Panc1 (cell line): ENCODE measurements at regions not wholly inside any gene's neighbourhood (a gene's known extent, or its start where the extent isn't known, plus 50 kb on each side); places are given as distances from the start of the nearest gene placed in this dataset.

Source experiments
- POLR2AphosphoS5 ChIP-seq: IDR thresholded peaks from 2 replicates; pipeline ENCODE4 v1.6.1; 2012; ENCODE audit warnings: mild to moderate bottlenecking, low read depth, low read length, moderate library complexity
- TF ChIP-seq, protein P1 (sequence below): fragments of 450-650 bp; IDR thresholded peaks from 2 replicates; pipeline ENCODE4 v1.5.1; 2017; ENCODE audit warnings: mild to moderate bottlenecking

DNA sequence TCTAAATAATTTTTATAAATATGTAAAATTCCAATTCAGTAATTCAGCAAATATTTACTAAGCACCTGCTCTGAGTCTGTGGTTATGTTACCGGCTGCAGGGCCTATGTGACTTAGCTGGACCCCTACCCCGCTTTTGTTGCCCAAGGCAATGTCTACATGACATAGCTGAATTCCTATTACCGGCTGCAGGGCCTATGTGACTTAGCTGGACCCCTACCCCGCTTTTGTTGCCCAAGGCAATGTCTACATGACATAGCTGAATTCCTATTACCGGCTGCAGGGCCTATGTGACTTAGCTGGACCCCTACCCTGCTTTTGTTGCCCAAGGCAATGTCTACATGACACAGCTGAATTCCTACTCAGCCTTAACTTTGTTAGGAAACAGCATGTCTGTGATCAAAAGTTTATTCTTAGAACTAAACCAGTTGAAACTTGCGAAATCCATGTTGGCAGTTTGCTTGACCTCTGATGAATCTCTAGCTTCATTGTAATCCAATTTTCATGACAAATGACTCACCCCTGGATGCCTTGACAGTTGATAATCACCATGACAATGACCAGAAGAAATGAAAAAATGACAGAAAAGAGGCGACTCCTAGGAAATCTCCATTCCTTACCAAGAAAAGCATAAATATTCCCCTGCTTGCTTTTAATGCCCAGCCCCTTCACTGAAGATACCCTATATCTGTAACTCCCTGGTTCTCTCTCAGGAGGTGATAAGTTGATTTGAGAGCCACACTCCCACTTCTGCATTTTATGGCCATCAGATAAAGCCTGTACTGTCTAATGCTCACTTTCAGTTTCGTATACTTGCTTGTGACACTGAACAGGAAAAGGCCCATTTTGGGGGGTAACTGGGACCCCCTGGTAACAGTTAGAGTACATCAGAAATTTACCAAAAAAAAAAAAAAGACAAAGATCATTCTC, 148.4 kb upstream of the SYT10 start:
- TF ChIP-seq, protein P1, sequence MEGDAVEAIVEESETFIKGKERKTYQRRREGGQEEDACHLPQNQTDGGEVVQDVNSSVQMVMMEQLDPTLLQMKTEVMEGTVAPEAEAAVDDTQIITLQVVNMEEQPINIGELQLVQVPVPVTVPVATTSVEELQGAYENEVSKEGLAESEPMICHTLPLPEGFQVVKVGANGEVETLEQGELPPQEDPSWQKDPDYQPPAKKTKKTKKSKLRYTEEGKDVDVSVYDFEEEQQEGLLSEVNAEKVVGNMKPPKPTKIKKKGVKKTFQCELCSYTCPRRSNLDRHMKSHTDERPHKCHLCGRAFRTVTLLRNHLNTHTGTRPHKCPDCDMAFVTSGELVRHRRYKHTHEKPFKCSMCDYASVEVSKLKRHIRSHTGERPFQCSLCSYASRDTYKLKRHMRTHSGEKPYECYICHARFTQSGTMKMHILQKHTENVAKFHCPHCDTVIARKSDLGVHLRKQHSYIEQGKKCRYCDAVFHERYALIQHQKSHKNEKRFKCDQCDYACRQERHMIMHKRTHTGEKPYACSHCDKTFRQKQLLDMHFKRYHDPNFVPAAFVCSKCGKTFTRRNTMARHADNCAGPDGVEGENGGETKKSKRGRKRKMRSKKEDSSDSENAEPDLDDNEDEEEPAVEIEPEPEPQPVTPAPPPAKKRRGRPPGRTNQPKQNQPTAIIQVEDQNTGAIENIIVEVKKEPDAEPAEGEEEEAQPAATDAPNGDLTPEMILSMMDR = no peak
- no peak for TF ChIP-seq POLR2AphosphoS5
